OCI-LY1 (cell line): ENCODE measurements at regions not wholly inside any gene's neighbourhood (a gene's known extent, or its start where the extent isn't known, plus 50 kb on each side); places are given as distances from the start of the nearest gene placed in this dataset.

Experiments used
- H2AFZ ChIP-seq: fragments of 200-600 bp; sonication (generic), shearing (Covaris generic); 2 replicates; pipeline ENCODE4 v1.6.0; 2014; ENCODE audit warnings: antibody characterized with exemption, mild to moderate bottlenecking, low read length
- H3F3A ChIP-seq: fragments of 200-600 bp; sonication (generic), shearing (Covaris generic); 2 replicates; pipeline ENCODE4 v1.6.0; 2014; ENCODE audit warnings: mild to moderate bottlenecking, antibody characterized with exemption, low read length, moderate library complexity; ENCODE audit not compliant: insufficient read depth
- H3K27ac ChIP-seq: fragments of 200-600 bp; sonication (generic); 2 replicates; pipeline ENCODE4 v1.5.1; 2014; ENCODE audit warnings: low read length, mixed run types, mild to moderate bottlenecking, low read depth; ENCODE audit not compliant: poor library complexity, severe bottlenecking
- H3K27me3 ChIP-seq: fragments of 200-600 bp; sonication (generic); 2 replicates; pipeline ENCODE4 v1.6.0; 2014; ENCODE audit warnings: antibody characterized with exemption, mild to moderate bottlenecking, low read length, moderate library complexity; ENCODE audit not compliant: insufficient read depth
- H3K36me3 ChIP-seq: fragments of 200-600 bp; sonication (generic); 2 replicates; pipeline ENCODE4 v1.6.1; 2014; ENCODE audit warnings: mild to moderate bottlenecking, antibody characterized with exemption, low read length, moderate library complexity, mixed read lengths; ENCODE audit not compliant: insufficient read depth
- H3K4me1 ChIP-seq: fragments of 200-600 bp; sonication (generic); 2 replicates; pipeline ENCODE4 v1.5.1; 2014; ENCODE audit warnings: mild to moderate bottlenecking, low read length, moderate library complexity; ENCODE audit not compliant: insufficient read depth, severe bottlenecking
- H3K4me2 ChIP-seq: fragments of 200-600 bp; sonication (generic), shearing (Covaris generic); 2 replicates; pipeline ENCODE4 v1.6.1; 2014; ENCODE audit warnings: low read length
- H3K4me3 ChIP-seq: fragments of 200-600 bp; sonication (generic); 2 replicates; pipeline ENCODE4 v1.5.1; 2014; ENCODE audit warnings: low read length, low read depth, mild to moderate bottlenecking, mixed read lengths; ENCODE audit not compliant: poor library complexity, severe bottlenecking
- H3K79me2 ChIP-seq: fragments of 200-600 bp; shearing (Covaris generic); 2 replicates; pipeline ENCODE4 v1.6.1; 2016; ENCODE audit warnings: mixed run types, low read length, mixed read lengths; ENCODE audit not compliant: insufficient read depth
- H3K9ac ChIP-seq: fragments of 200-600 bp; sonication (generic), shearing (Covaris generic); 2 replicates; pipeline ENCODE4 v1.6.1; 2014; ENCODE audit warnings: mild to moderate bottlenecking, low read length, mixed read lengths
- H3K9me2 ChIP-seq: fragments of 200-600 bp; sonication (generic), shearing (Covaris generic); 2 replicates; pipeline ENCODE4 v1.6.1; 2014; ENCODE audit warnings: low read depth, mild to moderate bottlenecking, low read length, mixed read lengths
- H3K9me3 ChIP-seq: fragments of 200-600 bp; shearing (Covaris generic); 2 replicates; pipeline ENCODE4 v1.6.1; 2014; ENCODE audit warnings: low read length, mixed read lengths
- H4K20me1 ChIP-seq: fragments of 200-600 bp; sonication (generic), shearing (Covaris generic); 2 replicates; pipeline ENCODE4 v1.6.0; 2016; ENCODE audit warnings: mild to moderate bottlenecking, low read length; ENCODE audit not compliant: insufficient read depth
- CTCF ChIP-seq: fragments of 200-600 bp; sonication (generic), shearing (Covaris generic); IDR thresholded peaks from 2 replicates; pipeline ENCODE4 v1.5.1; 2017; ENCODE audit warnings: mild to moderate bottlenecking, antibody characterized with exemption, low read length, moderate library complexity, mixed read lengths
- EZH2 ChIP-seq: fragments of 200-600 bp; sonication (generic), shearing (Covaris generic); IDR thresholded peaks from 2 replicates; pipeline ENCODE4 v1.8.0; 2017; ENCODE audit warnings: borderline replicate concordance, mixed run types, mild to moderate bottlenecking, antibody characterized with exemption, low read length, moderate library complexity, mixed read lengths

GRCh38 chr5:4130819-4131218 is 535.2 kb downstream of the IRX1 start:
- H3K27me3 ChIP-seq, result no peaks in the 10 kb centered on the region; the same call in 1 of the 2 replicates
- no peaks in the 10 kb centered on the region for H3K9me3 ChIP-seq
- no peak overlapping the region for H3K4me2 ChIP-seq
- H4K20me1 ChIP-seq, result no peaks in the 10 kb centered on the region
- H3F3A ChIP-seq, result no peaks in the 10 kb centered on the region
- no peaks in the 10 kb centered on the region for H3K79me2 ChIP-seq
- no peaks in the 10 kb centered on the region for H3K4me1 ChIP-seq
- no peak overlapping the region for H3K9ac ChIP-seq
- H3K27ac ChIP-seq, result no peak overlapping the region
- no peak overlapping the region for H2AFZ ChIP-seq
- no peak overlapping the region for H3K4me3 ChIP-seq
- H3K9me2 ChIP-seq, result no peaks in the 10 kb centered on the region
- no peak for TF ChIP-seq EZH2
- no peak for TF ChIP-seq CTCF
- no peaks in the 10 kb centered on the region for H3K36me3 ChIP-seq

- H3K4me1 ChIP-seq, result no peaks in the 10 kb centered on the region
- H3K36me3 ChIP-seq, result no peaks in the 10 kb centered on the region
- no peak overlapping the region for H2AFZ ChIP-seq
- TF ChIP-seq CTCF (no peak), EZH2 (no peak)
- H3F3A ChIP-seq, result no peaks in the 10 kb centered on the region
- no peaks in the 10 kb centered on the region for H3K79me2 ChIP-seq
- H3K4me2 ChIP-seq, result no peak overlapping the region
- no peaks in the 10 kb centered on the region for H3K27me3 ChIP-seq
- H3K9me2 ChIP-seq, result no peaks in the 10 kb centered on the region
- H3K27ac ChIP-seq, result no peak overlapping the region
- H3K9me3 ChIP-seq, result no peaks in the 10 kb centered on the region
- no peaks in the 10 kb centered on the region for H4K20me1 ChIP-seq
- H3K4me3 ChIP-seq, result no peak overlapping the region
- H3K9ac ChIP-seq, result no peak overlapping the region
Measured at GRCh38 chr5:4137781-4138180, 542.1 kb downstream of the IRX1 start.

GRCh38 chr5:4142842-4143241 is 547.2 kb downstream of the IRX1 start:
- Histone ChIP-seq H4K20me1 (no peaks in the 10 kb centered on the region), H3K27ac (no peak overlapping the region), H3K9ac (no peak overlapping the region), H3K9me2 (no peaks in the 10 kb centered on the region), H3K27me3 (no peaks in the 10 kb centered on the region), H3K79me2 (no peaks in the 10 kb centered on the region), H3K36me3 (no peaks in the 10 kb centered on the region), H3K4me1 (no peaks in the 10 kb centered on the region), H3K4me3 (no peak overlapping the region), H3K9me3 (no peaks in the 10 kb centered on the region), H2AFZ (no peak overlapping the region), H3F3A (no peaks in the 10 kb centered on the region), H3K4me2 (no peak overlapping the region)
- TF ChIP-seq CTCF, result no peak
- no peak for TF ChIP-seq EZH2
